GM10266 (cell line): ENCODE measurements at regions not wholly inside any gene's neighbourhood (a gene's known extent, or its start where the extent isn't known, plus 50 kb on each side); places are given as distances from the start of the nearest gene placed in this dataset.

Experiments used
- DNase-seq: peaks from one replicate; pipeline ENCODE4 v3.0.0; 2012; ENCODE audit errors: extremely low spot score
- CTCF ChIP-seq: IDR thresholded peaks from 2 replicates; pipeline ENCODE4 v1.5.1; 2012; ENCODE audit warnings: mild to moderate bottlenecking, low read depth; ENCODE audit not compliant: control insufficient read depth, insufficient read depth; ENCODE audit errors: missing control alignments

- no peak for TF ChIP-seq CTCF
- DNase-seq = no peak
These were observed 620.5 kb downstream of the IRX1 start for GRCh38 chr5:4216142-4216541.

- no peak for DNase-seq
- no peak for TF ChIP-seq CTCF
These were observed 624.4 kb downstream of the IRX1 start for GRCh38 chr5:4220016-4220415.

- no peak for TF ChIP-seq CTCF
- no peak for DNase-seq
These were observed 625.4 kb downstream of the IRX1 start for GRCh38 chr5:4221048-4221447.

- TF ChIP-seq CTCF = no peak
- DNase-seq = no peak
These were observed 626.5 kb downstream of the IRX1 start for GRCh38 chr5:4222147-4222546.

GRCh38 chr5:4222821-4223220, 627.2 kb downstream of the IRX1 start:
- no peak for DNase-seq
- TF ChIP-seq CTCF = no peak

- no peak for DNase-seq
- no peak for TF ChIP-seq CTCF
These were observed 630.1 kb downstream of the IRX1 start for GRCh38 chr5:4225741-4226140.

GRCh38 chr5:4226565-4226964, 630.9 kb downstream of the IRX1 start:
- no peak for DNase-seq
- no peak for TF ChIP-seq CTCF

- no peak for DNase-seq
- no peak for TF ChIP-seq CTCF
These were observed 633.1 kb downstream of the IRX1 start for GRCh38 chr5:4228708-4229107.
